ENCODE measurements at regions not wholly inside any gene's neighbourhood (a gene's known extent, or its start where the extent isn't known, plus 50 kb on each side); places are given as distances from the start of the nearest gene placed in this dataset. TPM values are rescaled to one million over a fixed set of nuclear protein-coding genes. Genes with fewer than 3 reads are reported as not detected.

DNA sequence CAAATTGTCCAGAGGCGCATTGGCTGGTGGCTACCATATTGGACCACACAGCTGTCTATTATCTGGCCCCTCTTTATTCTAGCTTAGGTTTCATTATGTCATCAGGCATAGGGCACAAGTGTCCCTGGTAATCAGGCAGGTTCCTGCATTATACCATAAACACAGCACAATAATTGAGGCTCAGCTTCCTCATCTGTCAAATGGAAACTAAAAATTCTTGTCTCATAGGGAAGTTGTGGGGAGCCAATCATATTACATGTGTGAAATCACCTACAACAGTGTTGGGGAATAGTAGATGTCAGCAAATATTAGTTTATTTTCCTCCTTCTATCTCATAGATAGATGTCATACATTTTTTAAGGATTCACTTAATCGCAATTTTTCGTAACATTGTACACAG lies 231.0 kb upstream of the SORL1-AS1 start:
- Histone ChIP-seq H3K27me3 (no peaks in the 10 kb centered on the region), H3K27ac (no peak overlapping the region), H3K36me3 (no peaks in the 10 kb centered on the region), H3K4me3 (replicated peaks in 1 of 3) (no peak overlapping the region), H3K4me1 (peaks cover 12 to 16% of the 10 kb centered on the region in 2 donors), H3K9me3 (no peaks in the 10 kb centered on the region)
- TF ChIP-seq POLR2A (IDR thresholded peaks at IDR 0.05) (no peak), CTCF (IDR thresholded peaks at IDR 0.05) (no peak)
- no peak for DNase-seq
- 97% methylated on average over 3 of the region's 3 CpGs for WGBS, 2 donors
- intact Hi-C loops (cut with DNase I) = no loop called here

Small RNA genes in the stretch of these regions (small RNA-seq; reads per million reads assigned to genes)
- gene RNU6-256P = not detected

Measured in thyroid gland (tissue), 4 donors.